IPS DF 19.7 (cell line): ENCODE measurements at regions not wholly inside any gene's neighbourhood (a gene's known extent, or its start where the extent isn't known, plus 50 kb on each side); places are given as distances from the start of the nearest gene placed in this dataset.
A peak's percentile ranks its signal among the peaks of the same experiment; 100 is the strongest.

Experiments used
- DNase-seq: peaks from one replicate; pipeline ENCODE4 v3.0.0-alpha.2; 2013; ENCODE audit warnings: low read depth, low spot score

DNA sequence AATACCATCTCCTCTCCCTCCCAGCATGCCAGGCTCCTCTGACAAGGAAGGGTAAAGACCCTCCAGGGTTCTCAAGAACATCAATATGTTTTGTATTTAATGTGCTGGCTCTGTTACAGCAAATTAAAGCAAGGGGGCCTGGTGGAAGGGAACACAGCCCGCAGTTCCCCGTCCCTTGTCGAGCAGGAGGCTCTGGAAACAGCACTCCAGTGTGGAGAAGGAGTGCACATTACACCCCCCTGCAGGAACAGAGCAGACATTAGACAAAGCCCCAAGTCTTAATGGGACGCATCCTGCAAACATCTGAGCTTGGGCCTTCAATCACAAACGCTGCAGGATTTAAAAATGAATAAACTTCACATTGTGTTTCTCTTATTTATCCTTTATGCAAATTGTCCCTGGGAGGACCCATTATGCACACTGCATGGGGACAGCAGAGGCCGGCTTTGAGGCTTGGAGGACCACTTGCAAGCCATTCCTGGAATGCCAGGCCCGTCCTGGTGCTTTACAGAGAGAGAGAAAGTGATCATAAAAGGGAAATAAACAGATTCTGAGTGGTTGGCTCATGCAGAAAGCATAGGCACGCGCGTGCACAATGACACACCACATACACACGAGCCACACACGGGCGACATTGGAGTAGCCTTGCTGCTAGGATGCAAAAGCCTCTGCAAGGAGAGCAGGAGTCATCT is 328.7 kb downstream of the SMAD2 start:
- DNase-seq = no peak

DNA sequence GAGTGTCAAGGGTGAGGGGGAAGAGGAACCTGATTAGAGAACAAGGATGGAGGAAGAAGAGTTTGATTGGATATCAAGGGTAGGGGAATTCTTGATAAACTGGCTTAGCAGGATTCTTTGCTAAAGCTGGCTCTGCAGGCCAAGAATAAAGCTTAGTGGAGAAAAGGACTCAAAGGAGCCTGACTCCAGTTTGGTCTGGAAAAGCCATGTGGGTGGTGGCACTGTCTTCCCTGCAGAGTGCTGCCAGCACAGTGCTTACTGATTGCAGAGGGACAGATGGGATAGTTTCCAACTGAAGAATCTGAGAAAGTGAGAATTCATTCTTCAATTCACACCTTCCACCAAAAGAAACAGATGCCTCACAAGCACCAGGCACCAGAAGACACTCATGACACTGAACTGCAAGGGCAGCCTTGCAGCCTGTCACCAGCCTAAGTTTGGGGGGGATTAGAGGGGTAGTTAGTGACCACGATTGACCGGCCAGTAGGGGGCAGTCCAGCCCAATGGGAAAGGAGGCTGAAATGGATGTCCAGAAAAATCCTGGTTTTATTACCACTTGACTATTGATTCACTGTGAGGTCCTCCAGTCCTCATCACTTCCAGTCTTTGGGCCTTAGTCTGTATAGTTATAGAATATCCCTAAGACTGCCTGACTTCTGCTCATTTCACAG is 334.5 kb downstream of the SMAD2 start:
- DNase-seq = no peak

DNA sequence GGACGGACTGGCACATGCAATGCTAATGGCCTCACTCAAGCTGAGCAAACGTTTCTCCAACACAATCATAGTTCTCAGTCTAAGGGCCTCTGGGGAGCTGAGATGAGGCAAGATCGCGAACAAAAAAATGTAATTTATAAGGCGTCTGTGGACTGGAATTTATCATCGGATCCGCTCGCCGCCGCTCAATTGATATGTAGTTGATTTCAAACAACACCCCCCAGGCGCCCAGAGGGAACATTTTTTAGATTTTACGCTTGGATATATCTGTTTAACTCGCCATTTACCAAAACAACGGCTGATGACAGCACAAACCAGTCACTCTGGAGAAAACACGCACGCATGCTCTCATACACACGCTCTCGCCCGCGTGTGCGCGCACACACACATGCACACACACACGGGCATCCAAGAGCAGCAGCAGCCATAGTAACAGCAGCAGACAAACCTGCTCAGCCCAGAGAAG is 335.8 kb downstream of the SMAD2 start:
- DNase-seq = no peak

- no peak for DNase-seq
These were observed 336.6 kb downstream of the SMAD2 start for GRCh38 chr18:47593744-47594472.

DNA sequence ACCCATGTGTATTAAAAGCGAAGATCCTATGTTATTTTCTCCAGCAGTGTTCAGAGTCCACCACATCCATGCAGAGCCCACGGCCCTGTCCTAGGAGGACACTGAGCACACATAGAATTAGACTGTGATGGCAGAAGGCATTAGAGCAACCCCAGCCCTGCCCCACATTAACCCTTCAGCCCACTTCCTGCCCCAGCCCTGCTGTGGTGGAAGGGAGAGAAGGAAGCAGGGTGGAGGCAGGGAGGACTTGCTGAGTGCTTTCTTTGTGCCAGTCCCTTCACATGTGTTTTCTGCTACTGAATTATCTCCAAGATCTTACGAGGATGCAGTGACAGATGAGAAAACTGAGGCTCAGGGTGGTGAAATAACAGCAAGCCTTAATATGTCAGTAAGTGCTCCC is 339.0 kb downstream of the SMAD2 start:
- DNase-seq = no peak

DNA sequence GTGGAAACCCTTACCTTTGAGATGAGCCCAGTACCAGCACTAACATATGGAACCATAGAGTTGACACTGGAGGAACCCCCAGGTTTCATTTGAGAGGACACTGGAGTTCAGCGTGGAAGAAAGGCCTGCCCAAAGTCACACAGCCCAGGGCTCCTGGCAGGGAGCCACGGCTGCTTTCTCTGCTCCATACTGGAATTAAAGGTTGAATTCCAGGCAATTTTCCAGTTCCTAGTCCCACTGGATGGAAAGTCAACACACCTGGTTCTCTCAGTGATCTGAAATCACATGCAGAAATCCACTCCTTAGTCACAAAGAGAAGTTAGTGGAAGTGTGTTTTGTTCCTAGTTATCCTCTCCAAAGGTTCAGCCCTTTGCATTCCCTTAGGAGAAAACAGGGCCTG is 336.1 kb upstream of the SKOR2 start:
- no peak for DNase-seq

GRCh38 chr18:47586418-47587070 is 335.1 kb upstream of the SKOR2 start:
- DNase-seq = no peak

- DNase-seq = no peak
These were observed 334.5 kb upstream of the SKOR2 start for GRCh38 chr18:47585914-47586313.

- DNase-seq = no peak
These were observed 333.7 kb upstream of the SKOR2 start for GRCh38 chr18:47585136-47585535.

- DNase-seq = no peak
These were observed 330.6 kb upstream of the SKOR2 start for GRCh38 chr18:47582093-47582492.

DNA sequence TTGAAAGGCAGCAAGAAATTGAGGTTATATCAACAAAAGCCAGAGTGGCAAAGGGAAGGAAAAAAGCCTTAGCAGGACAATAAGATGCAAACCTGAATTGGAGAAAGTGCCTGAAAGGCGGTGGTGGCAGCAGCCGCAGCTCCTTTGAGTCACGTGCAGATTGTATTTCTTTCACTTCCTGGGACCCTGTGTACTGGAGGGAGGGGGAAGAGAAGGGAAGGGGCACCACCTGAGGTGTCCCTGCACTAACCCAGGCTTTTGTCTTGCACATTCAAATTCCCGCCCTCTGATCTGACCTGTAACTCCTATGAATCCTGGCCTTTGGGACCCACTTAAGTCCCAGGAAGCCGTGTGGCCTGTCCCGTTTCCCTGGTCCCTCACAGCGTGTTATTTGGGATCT is 326.1 kb upstream of the SKOR2 start:
- no peak for DNase-seq

DNA sequence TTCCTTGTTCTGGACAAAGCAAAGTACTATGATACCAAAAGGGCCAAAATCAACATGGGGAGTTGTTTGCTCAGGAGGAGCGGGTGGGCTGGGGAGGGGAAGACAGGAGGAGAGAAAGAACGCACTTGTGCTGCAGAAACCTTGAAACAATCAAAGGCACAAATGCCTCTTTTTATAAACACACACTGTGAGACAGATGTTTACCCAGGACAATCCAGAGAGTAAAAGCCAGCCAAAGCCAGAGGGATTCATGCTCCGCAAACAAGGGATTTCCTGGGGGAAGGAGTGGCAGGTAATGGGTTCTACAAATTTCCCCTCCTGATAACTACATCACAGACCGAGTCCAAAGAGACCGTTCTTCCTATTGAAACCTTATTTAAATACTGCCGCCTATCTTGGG is 323.5 kb upstream of the SKOR2 start:
- no peak for DNase-seq

DNA sequence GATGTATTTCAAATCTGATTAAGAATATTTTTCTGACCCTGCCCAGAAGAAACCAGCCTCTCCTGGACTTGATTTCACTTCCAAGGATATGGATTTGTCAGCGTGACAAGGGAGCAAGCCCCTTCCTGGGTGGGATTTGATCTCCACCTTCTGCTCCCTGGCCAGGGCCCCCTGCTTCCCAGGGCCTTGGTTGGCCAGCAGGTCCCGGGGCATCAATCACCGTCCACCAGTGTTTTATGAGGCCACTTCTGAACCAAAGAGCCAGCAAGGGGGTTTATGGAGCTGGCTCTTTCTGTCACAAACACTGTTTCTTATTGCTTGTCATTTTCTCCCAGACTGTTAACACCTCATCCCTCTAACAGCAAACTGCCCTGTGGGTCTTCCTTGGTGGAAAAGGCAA is 320.5 kb upstream of the SKOR2 start:
- DNase-seq = no peak

- DNase-seq = no peak
These were observed 315.3 kb upstream of the SKOR2 start for GRCh38 chr18:47566809-47567208.

DNA sequence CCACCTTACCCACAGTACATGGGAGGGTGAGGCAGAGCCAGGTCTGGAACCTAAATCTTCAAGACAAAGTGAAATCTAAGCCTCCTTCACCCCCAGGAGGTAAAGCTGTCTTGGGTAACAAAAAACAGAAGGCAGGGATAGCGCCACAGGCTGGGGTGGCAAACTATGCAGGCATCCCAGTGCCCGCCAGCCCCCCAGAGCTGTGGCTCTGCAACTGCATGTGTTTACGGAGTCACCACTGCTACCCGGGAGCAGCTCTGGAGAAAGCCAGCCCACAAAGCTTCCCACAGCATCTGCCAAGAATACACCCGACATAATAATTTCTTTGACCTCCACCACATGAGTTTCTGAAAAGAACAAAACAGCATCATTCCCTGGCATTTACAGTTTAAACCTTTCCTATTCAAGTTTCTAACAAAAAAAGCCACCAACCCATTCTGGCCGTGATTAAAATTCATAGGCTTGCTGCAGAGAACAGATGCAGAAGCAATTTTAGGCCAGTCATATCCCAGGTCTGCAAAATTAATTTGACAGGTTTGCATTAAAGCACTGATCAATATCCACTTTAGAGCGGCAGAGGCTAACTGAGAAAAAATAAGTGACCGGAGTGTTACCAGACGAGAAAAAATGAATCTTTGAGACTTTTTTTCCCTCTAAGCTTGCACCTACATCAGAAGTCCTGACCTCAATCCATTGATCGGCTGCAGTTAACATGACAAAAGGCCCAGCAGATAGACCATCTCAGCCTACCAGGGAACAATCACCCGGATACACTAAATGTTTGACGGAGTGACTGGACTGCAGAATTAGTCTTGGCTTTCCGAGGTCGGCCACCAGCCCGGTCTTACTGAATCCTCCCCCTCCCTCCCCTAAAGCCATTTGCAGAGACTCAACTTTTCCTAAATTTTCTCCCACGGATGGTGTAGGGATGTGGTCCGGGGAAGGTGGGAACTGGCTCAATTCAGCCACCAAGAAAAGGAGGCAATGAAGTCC is 309.6 kb upstream of the SKOR2 start:
- DNase-seq = peak; percentile 84

DNA sequence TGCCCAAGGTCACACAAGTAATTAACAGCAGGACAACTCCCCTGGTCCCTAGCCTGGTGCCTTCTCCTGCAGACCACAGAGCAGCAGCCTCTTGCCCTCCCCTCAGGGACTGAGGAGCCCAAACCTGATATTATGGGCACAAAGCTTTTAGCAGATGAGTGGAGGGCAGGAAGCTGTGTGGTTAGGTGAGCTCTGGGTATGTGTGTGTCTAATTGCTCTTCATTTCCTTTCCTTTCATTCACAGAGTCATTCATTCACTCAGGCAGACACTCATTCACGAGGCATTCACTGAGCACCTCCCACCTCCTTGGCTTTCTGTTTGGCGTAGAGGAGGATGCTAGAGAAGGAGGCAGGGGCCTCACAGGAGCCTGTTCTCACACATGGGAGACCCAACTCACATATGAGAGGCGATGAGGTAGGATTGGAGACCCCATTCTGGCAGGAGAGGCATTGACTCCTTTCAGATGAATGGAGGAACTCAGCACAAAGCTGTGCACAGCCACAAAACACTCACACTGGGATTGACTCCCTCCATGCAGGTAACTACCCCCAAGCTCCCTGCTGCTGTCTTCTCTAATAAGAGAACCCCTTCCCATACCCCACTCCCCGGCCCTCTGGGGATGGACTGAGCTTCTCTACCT is 306.8 kb upstream of the SKOR2 start:
- DNase-seq = no peak

DNA sequence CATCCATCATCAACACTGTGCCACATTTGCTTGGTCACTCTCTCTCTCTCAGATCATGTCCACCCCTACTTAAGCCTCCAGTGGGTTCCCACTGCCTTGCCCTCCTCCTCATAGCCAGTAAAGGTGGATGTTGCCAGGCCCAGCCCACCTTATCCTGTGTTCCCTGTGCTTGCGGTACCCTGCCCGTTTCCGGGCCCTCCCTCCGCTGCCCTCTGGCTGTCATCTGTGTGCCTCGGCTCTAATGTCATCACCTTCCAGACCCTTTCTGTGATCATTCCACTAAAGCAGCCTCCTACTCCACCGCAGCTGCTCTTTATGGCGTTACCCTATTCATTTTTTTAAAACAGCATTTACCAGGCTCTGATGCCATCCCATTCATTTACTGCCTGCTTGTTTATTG is 305.7 kb upstream of the SKOR2 start:
- DNase-seq = no peak

DNA sequence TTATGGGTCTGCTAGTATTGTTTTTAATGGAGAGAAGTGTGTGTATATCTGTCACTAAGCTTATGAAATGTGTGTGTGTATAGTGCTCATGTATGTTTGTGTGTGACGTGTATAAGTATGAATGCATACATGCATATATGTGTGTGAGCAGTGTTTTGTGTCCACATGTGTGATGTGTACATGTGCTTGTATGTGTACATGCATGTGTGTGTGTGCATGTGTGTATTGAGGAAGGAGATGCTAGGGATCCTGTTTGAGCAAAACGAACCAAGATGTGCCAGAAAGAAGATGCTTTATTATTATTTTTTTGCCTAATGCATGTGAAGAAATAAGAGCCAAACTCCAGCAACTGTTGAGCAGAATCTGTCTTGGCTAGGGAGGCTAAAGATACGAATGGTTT is 301.3 kb upstream of the SKOR2 start:
- DNase-seq = no peak

GRCh38 chr18:47550611-47551010 is 299.2 kb upstream of the SKOR2 start:
- DNase-seq = no peak

DNA sequence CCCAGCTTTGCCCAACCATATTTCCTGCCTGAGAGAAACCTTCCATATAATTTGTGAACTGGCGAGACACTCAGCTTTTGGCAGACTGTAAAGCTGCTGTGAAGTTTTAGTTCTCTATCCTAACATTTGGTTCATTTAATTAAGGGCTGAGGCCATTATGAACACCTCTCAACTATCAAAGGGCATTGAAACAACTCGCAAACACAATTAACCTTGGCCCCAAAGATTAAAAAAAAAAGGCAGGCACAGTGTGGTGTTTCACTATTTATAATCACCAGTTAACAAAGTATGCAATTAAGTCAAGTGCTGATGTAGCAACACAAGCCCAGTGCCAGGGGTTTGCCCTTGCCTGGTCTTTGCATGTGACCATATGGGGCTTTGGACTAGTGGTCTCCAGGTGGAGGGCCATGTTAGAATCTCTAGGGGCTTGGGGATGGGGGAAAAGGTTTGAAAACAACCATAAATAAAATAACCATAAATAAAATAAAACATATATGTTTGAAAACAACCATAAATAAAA is 297.6 kb upstream of the SKOR2 start:
- DNase-seq = no peak
